GM20000 (cell line): ENCODE measurements at regions not wholly inside any gene's neighbourhood (a gene's known extent, or its start where the extent isn't known, plus 50 kb on each side); places are given as distances from the start of the nearest gene placed in this dataset.

Experiments
- DNase-seq: peaks from one replicate; pipeline ENCODE4 v3.0.0; 2012; ENCODE audit warnings: low spot score
- TF ChIP-seq, protein P1 (sequence below): IDR thresholded peaks from 2 replicates; pipeline ENCODE4 v1.5.1; 2012; ENCODE audit warnings: mild to moderate bottlenecking, control low read depth; ENCODE audit errors: extremely low read depth, missing control alignments

DNA sequence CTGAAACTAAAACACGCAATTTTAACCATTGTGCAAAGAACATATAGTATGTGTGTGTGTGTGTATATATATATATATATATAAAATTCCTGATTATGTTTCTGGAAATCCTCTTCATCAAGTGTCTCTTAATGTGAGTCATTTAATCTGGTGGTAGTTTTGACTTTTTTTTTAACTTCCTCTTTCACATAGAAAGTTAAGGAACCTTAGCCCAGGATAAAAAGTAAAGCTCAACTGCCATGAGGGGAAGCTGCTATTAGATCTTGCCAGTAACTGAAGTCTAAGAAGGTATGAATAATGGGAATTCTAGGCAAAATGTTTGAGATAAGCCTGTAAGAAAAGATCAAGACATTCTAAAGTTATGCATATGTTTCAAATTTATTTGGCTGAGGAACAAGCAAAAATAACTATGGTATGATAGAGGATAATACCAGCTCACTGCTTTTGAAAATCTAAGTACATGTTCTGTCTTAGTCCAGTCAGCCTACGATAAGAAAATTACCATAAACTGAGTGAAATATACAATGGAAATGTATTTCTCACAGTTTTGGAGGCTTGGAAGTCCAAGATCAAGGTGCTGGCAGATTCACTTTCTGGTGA lies 757.0 kb downstream of the TRAM1L1 start:
- TF ChIP-seq, protein P1, sequence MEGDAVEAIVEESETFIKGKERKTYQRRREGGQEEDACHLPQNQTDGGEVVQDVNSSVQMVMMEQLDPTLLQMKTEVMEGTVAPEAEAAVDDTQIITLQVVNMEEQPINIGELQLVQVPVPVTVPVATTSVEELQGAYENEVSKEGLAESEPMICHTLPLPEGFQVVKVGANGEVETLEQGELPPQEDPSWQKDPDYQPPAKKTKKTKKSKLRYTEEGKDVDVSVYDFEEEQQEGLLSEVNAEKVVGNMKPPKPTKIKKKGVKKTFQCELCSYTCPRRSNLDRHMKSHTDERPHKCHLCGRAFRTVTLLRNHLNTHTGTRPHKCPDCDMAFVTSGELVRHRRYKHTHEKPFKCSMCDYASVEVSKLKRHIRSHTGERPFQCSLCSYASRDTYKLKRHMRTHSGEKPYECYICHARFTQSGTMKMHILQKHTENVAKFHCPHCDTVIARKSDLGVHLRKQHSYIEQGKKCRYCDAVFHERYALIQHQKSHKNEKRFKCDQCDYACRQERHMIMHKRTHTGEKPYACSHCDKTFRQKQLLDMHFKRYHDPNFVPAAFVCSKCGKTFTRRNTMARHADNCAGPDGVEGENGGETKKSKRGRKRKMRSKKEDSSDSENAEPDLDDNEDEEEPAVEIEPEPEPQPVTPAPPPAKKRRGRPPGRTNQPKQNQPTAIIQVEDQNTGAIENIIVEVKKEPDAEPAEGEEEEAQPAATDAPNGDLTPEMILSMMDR = no peak
- DNase-seq = no peak

DNA sequence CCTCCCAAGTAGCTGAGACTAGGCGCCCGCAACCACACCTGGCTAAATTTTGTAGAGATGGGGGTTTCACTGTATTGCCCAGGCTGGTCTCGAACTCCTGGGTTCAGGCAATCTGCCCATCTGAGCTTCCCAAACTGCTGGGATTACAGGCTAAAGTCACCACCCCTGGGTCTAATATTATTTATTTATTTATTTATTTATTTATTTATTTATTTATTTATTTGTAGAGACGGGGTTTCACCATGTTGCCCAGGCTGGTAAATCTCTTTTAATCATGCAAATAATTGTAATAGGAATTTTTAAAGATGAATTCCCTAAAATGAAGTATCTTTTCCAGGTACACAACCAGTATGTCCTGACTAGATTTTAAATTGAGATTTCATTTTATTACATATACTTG lies 761.8 kb downstream of the TRAM1L1 start:
- no peak for DNase-seq
- TF ChIP-seq, protein P1 = no peak

DNA sequence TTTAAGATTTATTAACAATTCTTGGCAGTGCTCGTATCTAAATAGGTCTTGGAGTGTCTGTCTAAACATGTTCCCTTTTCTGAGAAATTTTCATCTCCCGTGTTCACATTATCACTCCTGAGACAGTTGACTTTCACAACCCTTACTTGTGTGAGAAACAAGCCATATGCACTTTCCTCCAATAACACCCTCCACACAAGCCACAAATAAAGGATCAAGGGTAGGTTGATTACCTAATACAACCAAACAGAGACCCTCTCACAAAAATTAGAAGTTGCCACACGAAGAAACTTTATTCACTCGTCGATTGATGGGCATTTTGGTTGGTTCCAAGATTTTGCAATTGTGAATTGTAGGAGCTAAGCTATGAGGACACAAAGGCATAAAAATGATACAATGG lies 763.9 kb downstream of the TRAM1L1 start:
- TF ChIP-seq, protein P1 = no peak

DNA sequence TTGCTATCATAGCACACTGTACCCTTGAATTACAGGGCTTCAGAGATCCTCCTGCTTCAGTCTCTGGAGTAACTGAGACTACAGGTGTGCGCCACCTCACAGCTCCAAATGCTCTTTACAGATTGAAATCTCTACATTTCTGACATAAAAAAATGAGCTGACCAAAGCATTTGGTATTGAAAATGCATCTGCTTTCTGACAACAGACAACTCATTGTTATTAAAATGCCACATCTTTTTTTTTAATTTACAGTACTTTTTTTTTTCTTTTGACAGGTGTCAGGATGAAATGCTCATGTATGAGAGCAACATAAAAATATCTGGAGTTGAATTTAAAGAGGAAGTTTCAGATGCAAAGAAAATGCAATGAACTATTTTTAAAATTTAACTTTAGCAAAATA lies 764.5 kb downstream of the TRAM1L1 start:
- no peak for DNase-seq
- TF ChIP-seq, protein P1 = no peak

More for the DNA sequence above, 763.9 kb downstream of the TRAM1L1 start:
- DNase-seq = no peak

DNA sequence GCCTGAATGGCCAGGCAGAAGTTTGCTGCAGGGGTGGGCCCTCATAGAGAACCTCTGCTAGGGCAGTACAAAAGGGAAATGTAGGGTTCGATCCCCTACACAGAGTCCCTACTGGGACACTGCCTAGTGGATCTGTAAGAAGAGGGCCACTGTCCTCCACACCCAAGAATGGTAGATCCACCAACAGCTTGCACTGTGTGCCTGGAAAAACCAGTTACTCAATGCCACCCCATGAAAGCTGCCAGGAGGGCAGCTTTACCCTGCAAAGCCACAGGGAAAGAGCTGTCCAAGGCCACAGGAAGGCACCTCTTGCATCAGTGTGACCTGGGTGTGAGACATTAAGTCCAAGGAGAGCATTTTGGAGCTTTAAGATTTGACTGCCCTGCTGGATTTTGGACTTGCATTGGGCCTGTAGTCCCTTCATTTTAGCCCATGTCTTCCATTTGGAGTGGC lies 781.6 kb downstream of the TRAM1L1 start:
- TF ChIP-seq, protein P1 = no peak
- DNase-seq = no peak

DNA sequence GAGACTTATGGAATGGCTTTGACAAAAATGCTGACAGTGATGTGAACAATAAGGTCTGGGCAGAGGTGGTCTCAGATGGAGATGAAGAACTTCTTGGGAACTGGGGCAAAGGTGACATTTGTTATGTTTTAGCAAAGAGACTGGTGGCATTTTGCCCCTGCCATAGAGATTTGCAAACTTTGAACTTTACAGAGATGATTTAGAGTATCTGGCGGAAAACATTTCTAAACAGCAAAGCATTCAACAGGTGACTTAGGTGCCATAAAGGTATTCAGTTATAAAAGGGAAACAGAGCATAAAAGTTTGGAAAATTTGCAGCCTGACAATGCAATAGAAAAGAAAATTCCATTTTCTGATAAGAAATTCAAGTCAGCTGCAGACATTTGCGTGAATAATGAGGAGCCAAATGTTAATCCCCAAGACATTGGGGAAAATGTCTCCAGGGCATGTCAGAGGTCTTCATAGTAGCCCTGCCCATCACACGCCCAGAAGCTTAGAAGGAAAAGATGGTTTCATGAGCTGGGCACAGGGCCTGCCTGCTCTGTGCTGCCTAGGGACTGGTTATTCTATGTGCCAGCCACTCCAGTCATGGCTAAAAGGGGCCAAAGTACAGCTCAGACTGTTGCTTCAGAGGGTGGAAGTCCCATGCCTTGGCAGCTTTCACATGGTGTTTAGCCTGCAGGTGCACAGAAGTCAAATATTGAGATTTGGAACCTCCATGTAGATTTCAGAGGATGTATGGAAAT lies 782.2 kb downstream of the TRAM1L1 start:
- no peak for DNase-seq
- TF ChIP-seq, protein P1 = no peak

DNA sequence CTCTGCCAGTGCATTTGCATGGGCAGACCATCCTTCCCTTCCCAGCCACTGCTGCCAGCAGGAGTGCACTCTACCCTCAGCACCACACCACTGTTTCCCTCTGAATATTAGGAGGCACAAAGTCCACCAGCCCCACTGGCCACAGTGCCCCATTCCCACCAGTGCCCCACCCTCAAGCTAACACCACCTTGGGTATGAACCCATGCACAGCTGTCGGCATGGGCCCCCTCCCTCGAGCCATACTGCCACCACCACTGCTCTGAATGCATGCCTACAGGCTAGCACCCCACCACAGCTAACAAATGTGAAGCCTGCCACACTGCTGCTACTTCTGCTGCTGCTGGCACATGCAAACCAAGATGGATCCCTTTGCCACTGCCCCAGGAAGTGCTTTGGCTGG lies 810.4 kb downstream of the TRAM1L1 start:
- TF ChIP-seq, protein P1 = no peak
- no peak for DNase-seq
